ENCODE measurements at regions not wholly inside any gene's neighbourhood (a gene's known extent, or its start where the extent isn't known, plus 50 kb on each side); places are given as distances from the start of the nearest gene placed in this dataset.

GRCh38 chr1:222454186-222454585 is 93.7 kb downstream of the HHIPL2 start:
- TF ChIP-seq POLR2A (IDR thresholded peaks at IDR 0.05), result no peak
- TF ChIP-seq CTCF (IDR thresholded peaks at IDR 0.05), result no peak
